Chondrocyte (in vitro differentiated cells): ENCODE measurements at regions not wholly inside any gene's neighbourhood (a gene's known extent, or its start where the extent isn't known, plus 50 kb on each side); places are given as distances from the start of the nearest gene placed in this dataset.

Source experiments
- DNase-seq: peaks from one replicate; pipeline ENCODE4 v3.0.0; 2021; ENCODE audit warnings: mixed read lengths, low spot score
- H3K27ac Mint-ChIP-seq: one replicate; pipeline ENCODE4 v1.8.0; 2021; ENCODE audit warnings: mild to moderate bottlenecking, moderate library complexity, mixed read lengths; ENCODE audit not compliant: unreplicated experiment
- H3K27me3 Mint-ChIP-seq: 2 replicates; pipeline ENCODE4 v1.8.0; 2021; ENCODE audit warnings: low read depth, mixed read lengths
- H3K36me3 Mint-ChIP-seq: 2 replicates; pipeline ENCODE4 v1.8.0; 2021; ENCODE audit warnings: low read depth, mixed read lengths
- H3K4me1 Mint-ChIP-seq: 2 replicates; pipeline ENCODE4 v1.8.0; 2021; ENCODE audit warnings: low read depth, mild to moderate bottlenecking, mixed read lengths
- H3K4me3 Mint-ChIP-seq: one replicate; pipeline ENCODE4 v1.8.0; 2021; ENCODE audit warnings: mild to moderate bottlenecking, moderate library complexity, mixed read lengths; ENCODE audit not compliant: unreplicated experiment
- H3K9me3 Mint-ChIP-seq: 2 replicates; pipeline ENCODE4 v1.8.0; 2021; ENCODE audit warnings: low read depth, mixed read lengths
- TF ChIP-seq, protein P1 (sequence below): fragments of 200-600 bp; sonication (generic); IDR thresholded peaks from 2 replicates; pipeline ENCODE4 v1.5.0; 2021; ENCODE audit warnings: antibody characterized with exemption, mild to moderate bottlenecking, moderate library complexity

DNA sequence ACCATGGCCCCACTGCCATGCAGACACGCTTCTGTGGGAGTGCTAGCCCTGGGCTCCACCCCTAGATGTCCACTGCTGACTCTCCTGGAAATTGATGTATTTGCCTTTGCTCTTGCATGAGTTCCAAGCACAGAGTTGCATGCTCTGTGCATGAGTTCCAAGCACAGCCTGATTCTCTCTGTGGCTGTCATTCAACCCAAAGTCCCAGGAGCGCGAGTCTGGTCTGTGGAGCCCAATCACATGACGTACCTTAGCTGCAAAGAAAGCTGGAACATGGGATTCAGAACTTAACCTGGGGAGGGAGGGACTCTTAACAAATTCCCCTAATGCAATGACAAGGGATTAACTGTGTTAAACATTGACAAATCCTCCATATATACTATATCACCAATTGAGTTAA is 114.3 kb upstream of the SLC24A3 start:
- Mint-ChIP-seq H3K4me3 (no peak overlapping the region), H3K27ac (no peak overlapping the region), H3K36me3 (no peaks in the 10 kb centered on the region), H3K27me3 (no peaks in the 10 kb centered on the region), H3K4me1 (no peaks in the 10 kb centered on the region), H3K9me3 (no peaks in the 10 kb centered on the region)
- TF ChIP-seq, protein P1, sequence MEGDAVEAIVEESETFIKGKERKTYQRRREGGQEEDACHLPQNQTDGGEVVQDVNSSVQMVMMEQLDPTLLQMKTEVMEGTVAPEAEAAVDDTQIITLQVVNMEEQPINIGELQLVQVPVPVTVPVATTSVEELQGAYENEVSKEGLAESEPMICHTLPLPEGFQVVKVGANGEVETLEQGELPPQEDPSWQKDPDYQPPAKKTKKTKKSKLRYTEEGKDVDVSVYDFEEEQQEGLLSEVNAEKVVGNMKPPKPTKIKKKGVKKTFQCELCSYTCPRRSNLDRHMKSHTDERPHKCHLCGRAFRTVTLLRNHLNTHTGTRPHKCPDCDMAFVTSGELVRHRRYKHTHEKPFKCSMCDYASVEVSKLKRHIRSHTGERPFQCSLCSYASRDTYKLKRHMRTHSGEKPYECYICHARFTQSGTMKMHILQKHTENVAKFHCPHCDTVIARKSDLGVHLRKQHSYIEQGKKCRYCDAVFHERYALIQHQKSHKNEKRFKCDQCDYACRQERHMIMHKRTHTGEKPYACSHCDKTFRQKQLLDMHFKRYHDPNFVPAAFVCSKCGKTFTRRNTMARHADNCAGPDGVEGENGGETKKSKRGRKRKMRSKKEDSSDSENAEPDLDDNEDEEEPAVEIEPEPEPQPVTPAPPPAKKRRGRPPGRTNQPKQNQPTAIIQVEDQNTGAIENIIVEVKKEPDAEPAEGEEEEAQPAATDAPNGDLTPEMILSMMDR, result no peak
- DNase-seq, result no peak

DNA sequence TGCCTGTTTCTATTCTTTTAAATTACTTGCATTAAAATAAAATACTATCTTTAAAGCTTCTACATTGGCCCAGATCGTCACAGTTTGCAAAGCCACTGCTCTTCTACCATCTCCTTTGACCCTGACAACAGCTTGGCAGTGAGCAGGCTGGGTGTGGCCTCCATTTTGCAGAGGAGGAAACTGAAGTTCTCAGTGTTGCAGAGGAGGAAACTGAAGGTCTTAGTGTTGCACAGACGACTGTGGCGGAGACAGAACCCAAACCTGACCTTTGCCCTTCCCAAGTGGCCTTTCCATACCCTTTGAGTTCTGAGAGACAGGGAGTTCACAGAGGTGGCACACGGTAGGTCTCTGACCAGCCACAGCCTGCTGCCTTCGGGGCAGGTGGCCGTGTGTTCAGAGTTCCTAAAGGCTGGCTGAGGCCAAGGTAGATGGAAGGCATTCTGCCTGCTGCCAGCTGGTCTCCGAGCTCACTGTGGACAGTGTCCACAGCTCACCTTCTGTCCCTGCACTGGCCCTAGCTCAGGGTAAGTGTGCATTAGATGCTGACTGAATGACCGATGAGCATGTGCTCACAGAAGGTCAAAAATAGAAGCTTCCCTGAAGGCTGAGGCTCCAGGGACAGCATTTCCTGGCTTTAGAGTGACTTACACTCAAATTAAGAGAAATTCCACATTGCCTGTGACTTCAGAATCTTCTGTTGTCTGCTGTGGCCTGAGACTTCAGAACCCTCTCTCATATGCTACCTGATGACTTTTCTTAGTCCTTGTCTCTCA is 113.5 kb upstream of the SLC24A3 start:
- no peaks in the 10 kb centered on the region for H3K36me3 Mint-ChIP-seq
- H3K9me3 Mint-ChIP-seq, result no peaks in the 10 kb centered on the region
- no peak overlapping the region for H3K4me3 Mint-ChIP-seq
- H3K27me3 Mint-ChIP-seq, result no peaks in the 10 kb centered on the region
- no peak for DNase-seq
- TF ChIP-seq, protein P1, result no peak
- no peak overlapping the region for H3K27ac Mint-ChIP-seq
- no peaks in the 10 kb centered on the region for H3K4me1 Mint-ChIP-seq

DNA sequence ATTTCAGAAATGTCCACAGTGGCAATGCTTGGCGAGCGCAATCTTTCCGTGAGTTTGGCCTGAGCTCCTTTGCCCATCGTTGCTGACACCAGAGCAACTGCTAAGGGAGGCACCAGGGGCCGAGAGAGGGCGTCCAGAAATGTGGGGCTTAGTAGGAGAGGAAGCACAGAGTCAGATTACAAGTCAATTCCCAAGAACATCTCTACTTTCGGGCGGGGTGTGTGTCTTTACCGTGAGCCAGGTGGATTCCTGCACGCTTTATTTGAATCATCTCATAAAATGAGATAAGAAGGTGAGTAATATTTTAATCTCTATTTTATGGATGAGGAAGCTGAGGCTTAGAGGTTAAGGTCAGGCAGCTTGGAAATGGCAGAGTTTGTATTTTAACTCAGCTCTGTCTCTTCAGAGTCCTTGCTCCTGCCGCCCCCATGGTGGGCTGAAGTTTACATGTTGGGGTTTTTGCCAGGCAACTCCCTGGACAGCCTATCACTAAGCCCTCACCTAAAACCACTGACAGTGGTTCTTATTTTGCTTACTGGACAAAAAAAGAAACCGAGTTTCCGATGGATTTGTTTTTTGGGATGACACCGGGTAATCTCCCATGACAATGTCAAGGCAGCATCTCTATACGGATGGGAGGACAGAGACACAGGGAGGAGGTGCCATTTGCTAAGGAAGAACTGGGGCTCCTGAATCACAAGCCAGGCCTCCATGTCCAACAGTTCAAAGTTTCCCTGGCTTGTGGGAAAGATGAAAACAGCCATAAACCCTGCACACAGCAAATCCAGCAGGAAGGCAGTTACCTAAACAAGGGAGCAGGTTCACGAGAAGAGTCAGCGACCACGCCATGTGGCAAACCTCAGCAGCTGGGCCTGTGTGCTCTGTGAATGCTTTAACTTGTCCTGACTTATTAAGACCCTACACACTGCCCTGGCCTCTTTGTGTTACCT is 112.6 kb upstream of the SLC24A3 start:
- Mint-ChIP-seq H3K27me3 (no peaks in the 10 kb centered on the region), H3K27ac (no peak overlapping the region), H3K4me3 (no peak overlapping the region), H3K4me1 (no peaks in the 10 kb centered on the region), H3K9me3 (no peaks in the 10 kb centered on the region), H3K36me3 (no peaks in the 10 kb centered on the region)
- TF ChIP-seq, protein P1, result no peak
- no peak for DNase-seq

DNA sequence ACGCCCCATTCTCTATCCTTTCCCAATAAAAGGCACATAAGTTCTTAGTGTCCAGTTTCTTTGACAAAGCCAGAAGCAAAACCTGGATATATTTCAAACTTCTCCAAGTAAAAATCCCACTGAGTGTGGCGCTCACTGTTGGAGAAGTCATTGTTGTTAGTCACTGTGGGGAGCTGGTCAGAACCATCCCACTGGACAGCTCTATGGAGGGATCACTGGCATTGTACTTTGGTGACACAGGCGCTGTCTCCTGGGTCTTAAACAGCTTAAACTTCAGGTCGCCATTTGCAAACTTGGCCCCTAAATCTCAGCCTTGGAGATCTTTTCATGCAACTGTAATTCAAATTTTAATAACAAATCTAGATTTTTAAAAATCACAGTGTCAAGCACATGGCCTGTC is 111.5 kb upstream of the SLC24A3 start:
- no peaks in the 10 kb centered on the region for H3K4me1 Mint-ChIP-seq
- H3K9me3 Mint-ChIP-seq, result no peaks in the 10 kb centered on the region
- no peak overlapping the region for H3K27ac Mint-ChIP-seq
- no peak overlapping the region for H3K4me3 Mint-ChIP-seq
- H3K36me3 Mint-ChIP-seq, result no peaks in the 10 kb centered on the region
- TF ChIP-seq, protein P1, result no peak
- no peaks in the 10 kb centered on the region for H3K27me3 Mint-ChIP-seq
- no peak for DNase-seq

DNA sequence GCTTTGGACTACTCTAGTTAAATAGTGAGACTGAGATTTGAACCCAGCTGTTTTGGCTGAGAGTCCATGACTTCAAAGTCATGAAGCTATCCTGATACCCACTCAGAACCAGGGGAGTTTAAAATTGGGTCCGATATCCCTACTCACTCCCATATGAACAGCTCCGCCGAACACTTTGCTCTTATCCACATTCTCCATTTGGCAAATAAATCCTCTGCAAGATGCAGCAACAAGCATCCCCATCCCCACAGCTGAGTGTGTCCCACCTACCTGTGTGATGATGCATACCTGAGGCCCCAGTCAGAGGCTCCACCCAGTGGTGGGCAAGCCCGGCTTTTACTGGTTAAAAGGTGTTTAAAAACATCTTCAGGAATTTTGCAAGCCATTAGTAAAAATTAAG is 108.3 kb upstream of the SLC24A3 start:
- H3K27ac Mint-ChIP-seq, result no peak overlapping the region
- no peak overlapping the region for H3K4me3 Mint-ChIP-seq
- no peaks in the 10 kb centered on the region for H3K36me3 Mint-ChIP-seq
- H3K9me3 Mint-ChIP-seq, result no peaks in the 10 kb centered on the region
- no peak for DNase-seq
- H3K4me1 Mint-ChIP-seq, result no peaks in the 10 kb centered on the region
- H3K27me3 Mint-ChIP-seq, result no peaks in the 10 kb centered on the region
- TF ChIP-seq, protein P1, result no peak
